Stimulated activated CD4-positive, alpha-beta T cell treated with anti-CD3 and anti-CD28 coated beads, Interleukin-1b, Interleukin-23, amount 100 ng/mL, for 4 hours (primary cell): ENCODE measurements at regions not wholly inside any gene's neighbourhood (a gene's known extent, or its start where the extent isn't known, plus 50 kb on each side); places are given as distances from the start of the nearest gene placed in this dataset.

Source experiments
- DNase-seq, 2 donors: peaks; one replicate each; pipeline ENCODE4 v3.0.0-alpha.2; 2020; ENCODE audit warnings: low read depth in 2 of 2

GRCh38 chr22:49548356-49549202 lies 279.1 kb downstream of the BRD1 start:
- DNase-seq, result no peak

- no peak for DNase-seq
Observed at GRCh38 chr22:49547751-49548239, 279.9 kb downstream of the BRD1 start.

GRCh38 chr22:49546811-49547585 lies 280.7 kb downstream of the BRD1 start:
- no peak for DNase-seq

- no peak for DNase-seq
Observed at GRCh38 chr22:49545606-49546005, 282.1 kb downstream of the BRD1 start.

GRCh38 chr22:49544286-49544685 lies 283.4 kb downstream of the BRD1 start:
- no peak for DNase-seq

GRCh38 chr22:49543876-49544275 lies 283.8 kb downstream of the BRD1 start:
- no peak for DNase-seq

GRCh38 chr22:49541693-49542230 lies 285.9 kb downstream of the BRD1 start:
- DNase-seq, result no peak

GRCh38 chr22:49540913-49541692 lies 286.6 kb downstream of the BRD1 start:
- no peak for DNase-seq

GRCh38 chr22:49540084-49540912 lies 287.4 kb downstream of the BRD1 start:
- no peak for DNase-seq

DNA sequence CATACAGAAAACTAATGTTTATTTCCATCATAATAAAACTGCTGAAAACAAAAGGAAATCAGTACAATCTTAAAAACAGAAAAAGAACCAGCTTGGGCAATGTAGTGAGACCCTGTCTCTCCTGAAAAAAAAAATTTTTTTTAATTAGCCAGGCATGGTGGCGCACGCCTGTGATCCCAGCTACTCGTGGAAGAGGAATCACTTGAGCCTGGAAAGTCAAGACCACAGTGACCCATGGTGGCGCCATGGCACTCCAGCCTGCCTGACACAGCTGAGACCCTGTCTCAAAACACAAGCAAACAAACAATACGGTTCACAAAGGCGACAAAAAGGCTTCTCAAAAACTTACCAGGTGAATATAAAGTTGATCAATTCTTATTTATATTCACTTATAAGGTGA lies 289.7 kb downstream of the BRD1 start:
- no peak for DNase-seq

- DNase-seq, result no peak
Observed at GRCh38 chr22:49536571-49537131, 291.0 kb downstream of the BRD1 start.

GRCh38 chr22:49535527-49536125 lies 292.0 kb downstream of the BRD1 start:
- DNase-seq, result no peak

DNA sequence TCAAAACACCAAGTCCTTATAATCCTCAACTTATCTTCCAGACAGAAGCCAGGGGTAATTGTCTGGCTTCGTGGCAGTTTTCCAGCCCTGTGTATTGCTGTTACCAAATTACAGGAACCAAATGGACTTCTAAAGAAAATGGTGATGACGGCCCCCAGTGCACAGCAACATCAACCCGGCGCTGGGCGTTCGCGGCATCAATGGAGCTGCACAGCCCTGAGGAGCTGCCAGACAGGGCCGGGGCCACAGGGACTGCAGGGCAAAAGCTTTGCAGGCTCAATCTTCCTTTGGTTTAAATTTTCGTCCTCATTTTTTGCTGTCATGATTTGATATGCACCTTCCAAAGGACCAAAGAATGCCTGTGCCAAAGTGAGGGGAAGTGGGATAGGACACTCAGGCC lies 292.5 kb downstream of the BRD1 start:
- DNase-seq, result no peak

DNA sequence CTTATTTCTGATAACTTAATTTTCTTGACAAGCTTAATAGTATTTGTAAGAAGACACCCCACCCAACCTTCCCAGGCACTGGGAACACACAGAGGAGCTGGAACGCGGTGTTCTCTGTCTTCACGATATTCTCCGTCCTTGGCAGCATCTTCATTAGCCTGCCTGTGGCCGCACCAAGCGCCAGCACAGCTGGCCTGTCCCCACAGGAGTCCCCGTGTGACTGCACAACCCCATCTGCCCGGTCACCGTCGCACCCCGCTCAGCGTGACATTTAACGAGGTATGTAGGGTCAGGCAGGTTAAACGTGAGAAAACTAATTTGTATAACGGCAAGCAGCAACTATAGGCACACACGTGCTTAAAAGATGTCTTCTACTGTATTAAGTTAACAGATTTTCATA lies 293.3 kb downstream of the BRD1 start:
- no peak for DNase-seq

- no peak for DNase-seq
Observed at GRCh38 chr22:49533886-49534285, 293.8 kb downstream of the BRD1 start.

GRCh38 chr22:49532869-49533802 lies 294.5 kb downstream of the BRD1 start:
- no peak for DNase-seq

DNA sequence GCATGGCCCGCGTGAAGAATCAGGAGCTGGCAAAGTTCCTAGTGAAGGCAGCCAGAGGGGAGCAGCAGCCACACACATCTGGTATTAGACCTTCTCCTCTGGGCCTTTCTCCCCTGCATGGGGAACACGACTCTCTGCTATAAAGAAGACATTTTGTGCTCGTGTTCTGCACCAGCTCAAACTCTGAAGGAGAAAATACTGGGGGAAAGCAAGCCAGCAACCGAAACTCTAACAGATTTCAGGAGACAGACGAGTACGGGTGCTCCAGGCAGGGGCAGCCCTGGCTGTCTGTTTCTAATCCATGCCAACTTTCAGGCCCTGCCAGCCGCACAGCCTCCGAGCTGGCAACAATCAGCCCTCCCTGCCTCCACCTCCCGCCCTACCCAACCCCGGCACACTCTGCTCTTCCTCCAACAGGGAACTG lies 296.3 kb downstream of the BRD1 start:
- no peak for DNase-seq

- DNase-seq, result no peak
Observed at GRCh38 chr22:49530671-49531367, 296.9 kb downstream of the BRD1 start.

DNA sequence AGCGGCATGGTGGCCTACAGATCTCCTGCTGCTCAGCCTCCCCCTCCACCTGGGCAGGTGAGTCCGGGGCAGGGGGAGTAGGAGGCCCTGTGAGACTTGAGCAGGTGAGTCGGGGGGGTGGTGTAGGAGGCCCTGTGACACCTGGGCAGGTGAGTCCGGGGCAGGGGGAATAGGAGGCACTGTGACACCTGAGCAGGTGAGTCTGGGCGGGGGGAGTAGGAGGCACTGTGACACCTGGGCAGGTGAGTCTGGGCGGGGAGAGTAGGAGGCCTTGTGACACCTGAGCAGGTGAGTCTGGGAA lies 299.3 kb downstream of the BRD1 start:
- DNase-seq, result no peak
